ENCODE measurements at regions not wholly inside any gene's neighbourhood (a gene's known extent, or its start where the extent isn't known, plus 50 kb on each side); places are given as distances from the start of the nearest gene placed in this dataset.

DNA sequence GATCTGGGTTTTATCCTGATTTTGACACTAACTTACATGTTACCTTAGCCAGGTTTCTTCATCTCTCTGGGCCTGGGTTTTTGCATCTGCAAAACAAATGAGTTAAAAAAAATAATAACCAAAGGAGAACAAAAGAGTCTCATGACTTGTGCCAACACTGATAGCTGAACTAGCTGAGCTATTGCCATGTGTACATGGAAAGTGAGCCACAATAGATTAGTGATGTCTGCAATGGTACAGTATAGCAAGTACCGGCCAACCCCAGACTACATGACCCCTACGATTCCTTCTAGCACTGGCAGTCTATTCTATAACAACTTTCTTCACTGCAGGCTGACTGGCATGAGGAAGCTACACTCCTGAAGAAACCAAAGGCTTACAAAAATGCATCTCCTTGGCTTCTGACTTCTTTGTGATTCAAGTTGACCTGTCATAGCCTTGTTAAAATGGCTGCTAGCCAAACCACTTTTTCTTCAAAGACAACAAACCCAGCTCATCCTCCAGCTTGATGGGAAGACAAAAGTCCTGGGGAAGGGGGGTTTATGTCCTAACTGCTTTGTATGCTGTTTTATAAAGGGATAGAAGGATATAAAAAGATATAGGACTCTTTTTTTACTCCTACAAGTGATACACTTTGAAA lies 123.7 kb downstream of the DAD1 start:
- TF ChIP-seq, protein P1, sequence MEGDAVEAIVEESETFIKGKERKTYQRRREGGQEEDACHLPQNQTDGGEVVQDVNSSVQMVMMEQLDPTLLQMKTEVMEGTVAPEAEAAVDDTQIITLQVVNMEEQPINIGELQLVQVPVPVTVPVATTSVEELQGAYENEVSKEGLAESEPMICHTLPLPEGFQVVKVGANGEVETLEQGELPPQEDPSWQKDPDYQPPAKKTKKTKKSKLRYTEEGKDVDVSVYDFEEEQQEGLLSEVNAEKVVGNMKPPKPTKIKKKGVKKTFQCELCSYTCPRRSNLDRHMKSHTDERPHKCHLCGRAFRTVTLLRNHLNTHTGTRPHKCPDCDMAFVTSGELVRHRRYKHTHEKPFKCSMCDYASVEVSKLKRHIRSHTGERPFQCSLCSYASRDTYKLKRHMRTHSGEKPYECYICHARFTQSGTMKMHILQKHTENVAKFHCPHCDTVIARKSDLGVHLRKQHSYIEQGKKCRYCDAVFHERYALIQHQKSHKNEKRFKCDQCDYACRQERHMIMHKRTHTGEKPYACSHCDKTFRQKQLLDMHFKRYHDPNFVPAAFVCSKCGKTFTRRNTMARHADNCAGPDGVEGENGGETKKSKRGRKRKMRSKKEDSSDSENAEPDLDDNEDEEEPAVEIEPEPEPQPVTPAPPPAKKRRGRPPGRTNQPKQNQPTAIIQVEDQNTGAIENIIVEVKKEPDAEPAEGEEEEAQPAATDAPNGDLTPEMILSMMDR (conservative IDR thresholded peaks at IDR 0.05; ENCODE audit: low read depth, low read length), result no peak
- peak; percentile 38 for DNase-seq (ENCODE audit: low read depth)
- no peak overlapping the region for H3K4me3 ChIP-seq (ENCODE audit: low read depth, low read length)

DNA sequence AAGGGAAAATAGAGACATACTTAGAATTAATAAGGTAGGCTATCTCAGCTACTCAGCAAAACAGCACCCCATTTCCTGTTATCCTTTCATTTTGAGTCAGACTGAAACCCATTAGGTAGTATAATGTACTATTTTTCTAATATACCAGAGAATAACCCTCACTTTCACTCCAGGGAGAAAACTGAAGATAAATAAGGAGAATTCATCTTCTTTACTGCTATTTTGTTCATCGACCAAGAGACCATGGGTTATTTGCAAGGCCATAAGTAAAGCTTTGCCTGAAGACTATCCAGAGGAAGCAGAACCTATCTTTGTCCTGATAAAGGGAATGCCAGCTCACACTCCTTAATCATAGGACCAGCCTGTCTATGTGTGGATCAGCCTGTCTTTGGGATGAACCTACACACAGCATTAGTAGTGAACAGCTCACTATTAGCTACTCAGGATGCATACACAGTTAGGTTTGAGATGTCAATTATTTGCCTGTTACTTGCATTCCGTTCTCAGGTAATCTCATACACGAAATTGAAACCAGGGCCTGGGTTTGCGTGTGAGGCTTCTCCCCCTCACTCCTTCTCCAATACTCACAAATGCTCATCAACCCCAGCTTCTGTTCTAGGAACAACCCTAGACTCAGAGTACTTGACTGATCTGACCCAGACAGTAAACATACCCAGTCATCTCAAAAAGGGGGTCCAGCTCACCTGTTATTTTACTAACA lies 124.4 kb downstream of the DAD1 start:
- no peak for DNase-seq (ENCODE audit: low read depth)
- H3K4me3 ChIP-seq (ENCODE audit: low read depth, low read length), result no peak overlapping the region
- TF ChIP-seq, protein P1 (conservative IDR thresholded peaks at IDR 0.05; ENCODE audit: low read depth, low read length), result no peak

DNA sequence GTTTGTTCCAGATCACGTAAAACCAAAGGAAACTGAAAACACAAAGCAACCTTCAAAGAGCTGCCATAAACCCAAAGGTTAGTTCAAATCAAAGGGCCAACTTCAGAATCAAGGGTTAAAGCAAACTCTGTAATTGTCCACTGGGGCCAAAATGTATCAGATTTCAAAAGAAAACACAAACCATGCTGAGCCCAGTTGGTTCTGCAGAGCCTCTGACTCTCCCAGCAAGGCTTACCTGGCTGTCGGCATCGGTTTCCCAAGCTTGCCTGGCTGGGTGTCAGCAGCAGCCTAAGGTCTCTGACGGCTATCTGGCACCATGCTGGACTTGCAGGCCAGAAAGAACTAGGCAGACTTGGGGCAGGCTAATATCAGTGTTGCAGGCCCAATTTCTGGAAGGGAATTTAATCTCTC lies 125.3 kb downstream of the DAD1 start:
- TF ChIP-seq, protein P1 (conservative IDR thresholded peaks at IDR 0.05; ENCODE audit: low read depth, low read length), result no peak
- DNase-seq (ENCODE audit: low read depth), result no peak
- H3K4me3 ChIP-seq (ENCODE audit: low read depth, low read length), result no peak overlapping the region

DNA sequence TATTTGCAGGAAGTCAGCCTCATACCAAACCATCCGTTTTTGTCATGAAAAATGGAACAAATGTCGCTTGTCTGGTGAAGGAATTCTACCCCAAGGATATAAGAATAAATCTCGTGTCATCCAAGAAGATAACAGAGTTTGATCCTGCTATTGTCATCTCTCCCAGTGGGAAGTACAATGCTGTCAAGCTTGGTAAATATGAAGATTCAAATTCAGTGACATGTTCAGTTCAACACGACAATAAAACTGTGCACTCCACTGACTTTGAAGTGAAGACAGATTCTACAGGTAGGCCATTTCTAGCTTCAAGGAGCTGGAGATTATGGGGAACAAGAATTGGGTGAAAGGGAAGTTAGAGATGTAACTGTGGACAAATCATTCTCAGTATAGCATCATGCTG lies 126.1 kb downstream of the DAD1 start:
- DNase-seq (ENCODE audit: low read depth), result no peak
- TF ChIP-seq, protein P1 (conservative IDR thresholded peaks at IDR 0.05; ENCODE audit: low read depth, low read length), result no peak

DNA sequence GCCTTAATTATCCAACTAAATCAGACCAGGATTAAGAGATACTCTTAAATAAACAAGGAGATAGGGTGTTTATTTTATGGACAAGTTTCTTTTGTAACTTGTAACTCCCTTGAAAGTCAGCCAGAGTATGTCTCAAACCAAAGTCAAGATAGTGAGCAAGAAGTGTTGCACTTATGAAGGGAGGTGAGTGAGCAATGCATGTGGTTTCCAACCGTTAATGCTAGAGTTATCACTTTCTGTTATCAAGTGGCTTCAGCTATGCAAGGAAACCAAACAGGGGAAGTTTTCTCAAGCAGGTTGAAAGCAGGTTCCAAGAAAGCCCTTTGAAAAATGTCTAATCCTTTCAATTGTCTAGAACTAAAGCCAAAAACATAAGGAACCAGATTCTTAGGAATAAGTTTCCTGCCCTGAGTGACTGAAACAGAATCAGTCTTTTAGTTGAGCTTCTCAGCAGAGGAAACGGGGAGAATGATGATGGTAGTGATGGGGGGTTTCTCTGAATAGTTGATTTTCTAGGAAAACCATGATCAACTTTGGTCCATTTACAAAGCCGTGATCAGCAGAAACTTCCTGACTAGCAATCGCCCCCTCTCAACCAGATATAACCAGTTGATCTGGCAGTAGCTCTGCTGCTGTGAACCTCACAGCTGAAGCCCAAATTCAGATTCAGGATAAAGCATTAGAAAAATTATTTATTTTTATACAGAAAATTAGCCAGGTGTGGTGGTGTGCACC lies 128.4 kb downstream of the DAD1 start:
- DNase-seq (ENCODE audit: low read depth), result peak; percentile 55
- TF ChIP-seq, protein P1 (conservative IDR thresholded peaks at IDR 0.05; ENCODE audit: low read depth, low read length), result no peak
- H3K4me3 ChIP-seq (ENCODE audit: low read depth, low read length), result no peak overlapping the region

More for the DNA sequence above, 126.1 kb downstream of the DAD1 start:
- no peak overlapping the region for H3K4me3 ChIP-seq (ENCODE audit: low read depth, low read length)

DNA sequence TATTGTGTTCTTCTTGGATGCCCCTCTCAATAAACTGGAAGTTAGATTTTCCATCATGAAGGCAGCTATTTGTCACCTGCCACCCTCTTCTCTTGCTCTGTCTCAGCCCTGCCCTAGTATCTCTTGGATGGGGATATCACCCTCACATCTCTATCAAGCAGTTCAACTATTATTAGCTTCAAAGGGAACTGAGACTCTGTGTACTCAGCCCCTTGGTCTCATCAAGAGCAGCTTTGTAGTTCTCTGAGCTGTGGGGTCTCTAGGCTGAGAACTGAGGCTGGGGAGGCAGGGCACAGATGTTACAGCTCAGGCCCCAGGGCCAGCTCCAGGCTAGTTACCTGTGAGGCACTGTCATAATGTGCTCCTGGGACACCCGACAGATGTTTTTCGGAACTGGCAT lies 130.3 kb downstream of the DAD1 start:
- DNase-seq (ENCODE audit: low read depth), result no peak
- H3K4me3 ChIP-seq (ENCODE audit: low read depth, low read length), result no peak overlapping the region
- TF ChIP-seq, protein P1 (conservative IDR thresholded peaks at IDR 0.05; ENCODE audit: low read depth, low read length), result no peak

All from choroid plexus epithelial cell (primary cell).